Psoas muscle (tissue), 7 donors: ENCODE measurements at regions not wholly inside any gene's neighbourhood (a gene's known extent, or its start where the extent isn't known, plus 50 kb on each side); places are given as distances from the start of the nearest gene placed in this dataset.

ENCODE experiments used
- ATAC-seq, 4 donors: fragments of 200-7000 bp; cut with Tn5 transposase; one replicate each; pipeline ENCODE4 v1.9.1; 2020; ENCODE audit warnings: moderate library complexity in 3 of 4, mild to moderate bottlenecking in 2 of 4
- DNase-seq, 2 donors: peaks; one replicate each; pipeline ENCODE4 v3.0.0-alpha.2; 2020
- H3K27ac ChIP-seq: fragments of 200-600 bp; one replicate; pipeline ENCODE4 v1.8.0; 2022
- H3K27me3 ChIP-seq, 3 donors: fragments of 200-600 bp in 1 of 3; one replicate each; pipeline versions ENCODE4 v1.6.1 to v1.8.0; 2013 to 2022; ENCODE audit warnings: low read length in 2 of 3, mild to moderate bottlenecking in 2 of 3, moderate library complexity in 1 of 3; ENCODE audit not compliant: insufficient read depth in 3 of 3
- H3K36me3 ChIP-seq, 2 donors: fragments of 200-600 bp in 1 of 2; one replicate each; pipeline versions ENCODE4 v1.6.1 to v1.8.0; 2013 to 2022; ENCODE audit warnings: low read depth in 1 of 2, mild to moderate bottlenecking in 1 of 2, moderate library complexity in 1 of 2; ENCODE audit not compliant: insufficient read depth in 1 of 2
- H3K4me1 ChIP-seq: fragments of 200-600 bp; one replicate; pipeline ENCODE4 v1.8.0; 2022
- H3K4me3 ChIP-seq: fragments of 200-600 bp; one replicate; pipeline ENCODE4 v1.8.0; 2022; ENCODE audit warnings: mild to moderate bottlenecking
- H3K9me3 ChIP-seq: fragments of 200-600 bp; one replicate; pipeline ENCODE4 v1.8.0; 2022
- CTCF ChIP-seq: fragments of 200-600 bp; IDR thresholded peaks from one replicate; pipeline ENCODE4 v1.8.0; 2022; ENCODE audit warnings: antibody characterized with exemption
- WGBS, 3 donors: extraction: QIAGEN DNeasy Blood & Tissue Kit; methylation state at CpG; one replicate each; pipeline versions ENCODE4 v1.1.6 to v1.1.7; 2013; 5-methylcytosine and 5-hydroxymethylcytosine counted together
- intact Hi-C, 2 donors: fragments of 100-400 bp; cut with DNase I; formaldehyde crosslinking; loops; one replicate each; pipeline versions ENCODE4 v1.11.0 to v1.14.2; 2022
- donor health status: healthy with polysubstance abuse.
- donor health status: DM: no; HTN: no; CAD: no; lungs with moderate emphysema.
- donor health status: Bipolar disorder and iron deficiency.
- donor health status: healthy.
- donor health status: DM: yes; HTN: yes; CAD: no.
- donor health status: DM: no; HTN: no; CAD: no.
- donor health status: DM: yes; HTN: yes; CAD: no.

GRCh38 chr2:175308005-175308404, 126.5 kb upstream of the ATP5MC3 start:
- 76 to 85% (median 81%) methylated on average over 4 of the region's 4 CpGs for WGBS, 3 donors
- ATAC-seq (no peak), DNase-seq (no peak)
- intact Hi-C loops = no loop called here
- no peak for TF ChIP-seq CTCF
- Histone ChIP-seq H3K4me1 (no peaks in the 10 kb centered on the region), H3K9me3 (no peaks in the 10 kb centered on the region), H3K4me3 (no peak overlapping the region), H3K27me3 (no peaks in the 10 kb centered on the region), H3K36me3 (no peaks in the 10 kb centered on the region), H3K27ac (no peak overlapping the region)

GRCh38 chr2:175304541-175304940, 123.0 kb upstream of the ATP5MC3 start:
- Histone ChIP-seq H3K27me3 (no peaks in the 10 kb centered on the region), H3K4me3 (no peak overlapping the region), H3K4me1 (no peaks in the 10 kb centered on the region), H3K9me3 (no peaks in the 10 kb centered on the region), H3K36me3 (no peaks in the 10 kb centered on the region), H3K27ac (no peak overlapping the region)
- intact Hi-C loops = no loop called here
- DNase-seq (no peak), ATAC-seq (no peak)
- WGBS, 3 donors = 87 to 94% (median 94%) methylated on average over 2 of the region's 2 CpGs
- no peak for TF ChIP-seq CTCF

GRCh38 chr2:175293776-175294175, 112.3 kb upstream of the ATP5MC3 start:
- 67 to 72% (median 70%) methylated on average over 4 of the region's 4 CpGs for WGBS, 3 donors
- H3K36me3 ChIP-seq = no peaks in the 10 kb centered on the region
- H3K27me3 ChIP-seq = peaks cover 0 to 11% (median 2%) of the 10 kb centered on the region in 3 donors
- intact Hi-C loops = no loop called here
- H3K27ac ChIP-seq = no peak overlapping the region
- TF ChIP-seq CTCF = no peak
- H3K9me3 ChIP-seq = no peaks in the 10 kb centered on the region
- no peak overlapping the region for H3K4me3 ChIP-seq
- ATAC-seq (no peak), DNase-seq (no peak)
- no peaks in the 10 kb centered on the region for H3K4me1 ChIP-seq

- ATAC-seq = no peak
- Histone ChIP-seq H3K4me1 (no peaks in the 10 kb centered on the region), H3K27me3 (peaks cover 0 to 15% (median 2%) of the 10 kb centered on the region in 3 donors), H3K4me3 (no peak overlapping the region), H3K9me3 (no peaks in the 10 kb centered on the region), H3K27ac (no peak overlapping the region), H3K36me3 (no peaks in the 10 kb centered on the region)
- WGBS, 3 donors = 85 to 89% (median 88%) methylated on average over 3 of the region's 3 CpGs
- no peak for TF ChIP-seq CTCF
- intact Hi-C loops = no loop called here
- DNase-seq = no peak
These were observed 111.7 kb upstream of the ATP5MC3 start for GRCh38 chr2:175293195-175293594.

GRCh38 chr2:175282886-175283285, 101.4 kb upstream of the ATP5MC3 start:
- no peak for DNase-seq

More at GRCh38 chr2:175282886-175283285, 101.4 kb upstream of the ATP5MC3 start:
- Histone ChIP-seq H3K27me3 (no peaks in the 10 kb centered on the region), H3K4me3 (no peak overlapping the region), H3K9me3 (no peaks in the 10 kb centered on the region), H3K36me3 (no peaks in the 10 kb centered on the region), H3K4me1 (no peaks in the 10 kb centered on the region), H3K27ac (no peak overlapping the region)
- intact Hi-C loops = loop anchor here in 1 of 2 donors (10.0 kb wide), 1 partner anchor 168 kb away; no protein-coding TSS in a partner anchor
- ATAC-seq = no peak
- TF ChIP-seq CTCF = no peak
- 43 to 54% (median 45%) methylated on average over 2 of the region's 2 CpGs for WGBS, 3 donors
